ENCODE measurements at regions not wholly inside any gene's neighbourhood (a gene's known extent, or its start where the extent isn't known, plus 50 kb on each side); places are given as distances from the start of the nearest gene placed in this dataset.
"Not testable (repeated sequence)": the region's sequence is repeated elsewhere in the genome, so short reads cannot be mapped to it uniquely, and the experiment has no call there.

- Histone ChIP-seq H3K27me3 (ENCODE audit: insufficient read depth, poor library complexity, severe bottlenecking) (no peaks in the 10 kb centered on the region), H3K4me3 (replicated peaks; ENCODE audit: insufficient read depth, low read length) (no peak overlapping the region), H3K27ac (replicated peaks) (no peak overlapping the region)
- DNase-seq (ENCODE audit: low read depth in 1 of 2, low spot score in 1 of 2), result no peak
- TF ChIP-seq POLR2AphosphoS5 (IDR thresholded peaks at IDR 0.05; ENCODE audit: low read depth) (no peak), REST (IDR thresholded peaks at IDR 0.05; ENCODE audit: insufficient replicate concordance, low read depth) (no peak), CTCF (IDR thresholded peaks at IDR 0.05; ENCODE audit: insufficient read depth, low read length) (no peak)
These were observed 118.7 kb downstream of the ZNF281 start for GRCh38 chr1:200291106-200291505.

- no peak overlapping the region for H3K27ac ChIP-seq (replicated peaks)
- no peaks in the 10 kb centered on the region for H3K27me3 ChIP-seq (ENCODE audit: insufficient read depth, poor library complexity, severe bottlenecking)
- no peak for DNase-seq (ENCODE audit: low read depth in 1 of 2, low spot score in 1 of 2)
- H3K4me3 ChIP-seq (replicated peaks; ENCODE audit: insufficient read depth, low read length), result no peak overlapping the region
- TF ChIP-seq REST (IDR thresholded peaks at IDR 0.05; ENCODE audit: insufficient replicate concordance, low read depth) (no peak), GABPA (IDR thresholded peaks at IDR 0.05; ENCODE audit: low read depth) (no peak), CTCF (IDR thresholded peaks at IDR 0.05; ENCODE audit: insufficient read depth, low read length) (no peak), POLR2AphosphoS5 (IDR thresholded peaks at IDR 0.05; ENCODE audit: low read depth) (no peak), SPI1 (IDR thresholded peaks at IDR 0.05; ENCODE audit: borderline replicate concordance, low read depth) (no peak)
These were observed 119.7 kb downstream of the ZNF281 start for GRCh38 chr1:200290010-200290685.

- TF ChIP-seq CTCF (IDR thresholded peaks at IDR 0.05; ENCODE audit: insufficient read depth, low read length) (no peak), REST (IDR thresholded peaks at IDR 0.05; ENCODE audit: insufficient replicate concordance, low read depth) (no peak), POLR2AphosphoS5 (IDR thresholded peaks at IDR 0.05; ENCODE audit: low read depth) (no peak), GABPA (IDR thresholded peaks at IDR 0.05; ENCODE audit: low read depth) (no peak), SPI1 (IDR thresholded peaks at IDR 0.05; ENCODE audit: borderline replicate concordance, low read depth) (no peak)
- Histone ChIP-seq H3K27ac (replicated peaks) (no peak overlapping the region), H3K4me3 (replicated peaks; ENCODE audit: insufficient read depth, low read length) (no peak overlapping the region), H3K27me3 (ENCODE audit: insufficient read depth, poor library complexity, severe bottlenecking) (no peaks in the 10 kb centered on the region)
- no peak for DNase-seq (ENCODE audit: low read depth in 1 of 2, low spot score in 1 of 2)
These were observed 121.6 kb downstream of the ZNF281 start for GRCh38 chr1:200288226-200288625.

- not testable (repeated sequence) for H3K27ac ChIP-seq (replicated peaks); H3K27me3 ChIP-seq (ENCODE audit: insufficient read depth, poor library complexity, severe bottlenecking); DNase-seq (ENCODE audit: low read depth in 1 of 2, low spot score in 1 of 2); H3K4me3 ChIP-seq (replicated peaks; ENCODE audit: insufficient read depth, low read length)
These were observed 125.6 kb downstream of the ZNF281 start for GRCh38 chr1:200284236-200284635.
